WERI-Rb-1 (cell line): ENCODE measurements at regions not wholly inside any gene's neighbourhood (a gene's known extent, or its start where the extent isn't known, plus 50 kb on each side); places are given as distances from the start of the nearest gene placed in this dataset.

Experiments
- DNase-seq: peaks from one replicate; pipeline ENCODE4 v3.0.0-alpha.2; 2020
- H3K27ac ChIP-seq: fragments of 250-450 bp; sonication (Bioruptor Pico); 2 replicates; pipeline ENCODE4 v1.5.1; 2020; ENCODE audit warnings: mild to moderate bottlenecking, moderate library complexity
- H3K27me3 ChIP-seq: fragments of 250-450 bp; sonication (Bioruptor Pico); 2 replicates; pipeline ENCODE4 v1.5.1; 2021; ENCODE audit warnings: mild to moderate bottlenecking, low read depth, moderate library complexity; ENCODE audit not compliant: insufficient read depth, severe bottlenecking
- H3K36me3 ChIP-seq: fragments of 250-450 bp; sonication (Bioruptor Pico); 2 replicates; pipeline ENCODE4 v1.5.1; 2020; ENCODE audit warnings: mild to moderate bottlenecking, moderate library complexity
- H3K4me3 ChIP-seq: 2 replicates; pipeline ENCODE4 v1.5.1; 2011; ENCODE audit warnings: low read depth, mild to moderate bottlenecking, control low read depth, low read length
- H3K9me3 ChIP-seq: fragments of 250-450 bp; sonication (Bioruptor Pico); 2 replicates; pipeline ENCODE4 v1.5.1; 2021; ENCODE audit warnings: mild to moderate bottlenecking, moderate library complexity; ENCODE audit not compliant: severe bottlenecking
- CTCF ChIP-seq: IDR thresholded peaks from 2 replicates; pipeline ENCODE4 v1.5.1; 2011; ENCODE audit warnings: low read depth, mild to moderate bottlenecking, control low read depth, inconsistent platforms, low read length

GRCh38 chr17:77826132-77826873 is 132.2 kb upstream of the TNRC6C start:
- Histone ChIP-seq H3K36me3 (no peaks in the 10 kb centered on the region), H3K9me3 (no peaks in the 10 kb centered on the region), H3K27me3 (no peaks in the 10 kb centered on the region), H3K27ac (no peak overlapping the region), H3K4me3 (no peak overlapping the region)
- DNase-seq = no peak
- no peak for TF ChIP-seq CTCF

- Histone ChIP-seq H3K9me3 (no peaks in the 10 kb centered on the region), H3K36me3 (no peaks in the 10 kb centered on the region), H3K27ac (no peak overlapping the region), H3K27me3 (no peaks in the 10 kb centered on the region), H3K4me3 (no peak overlapping the region)
- TF ChIP-seq CTCF = no peak
- DNase-seq = no peak
Measured at GRCh38 chr17:77827039-77827438, 131.5 kb upstream of the TNRC6C start.

GRCh38 chr17:77827511-77827910 is 131.0 kb upstream of the TNRC6C start:
- Histone ChIP-seq H3K36me3 (no peaks in the 10 kb centered on the region), H3K9me3 (no peaks in the 10 kb centered on the region), H3K27me3 (no peaks in the 10 kb centered on the region), H3K27ac (no peak overlapping the region), H3K4me3 (no peak overlapping the region)
- TF ChIP-seq CTCF = no peak
- no peak for DNase-seq

GRCh38 chr17:77828749-77829539 is 129.6 kb upstream of the TNRC6C start:
- DNase-seq = no peak
- Histone ChIP-seq H3K27me3 (no peaks in the 10 kb centered on the region), H3K4me3 (no peak overlapping the region), H3K9me3 (no peaks in the 10 kb centered on the region), H3K27ac (peak overlapping the region; percentile 34; the same call in 1 of the 2 replicates), H3K36me3 (no peaks in the 10 kb centered on the region)
- no peak for TF ChIP-seq CTCF

- no peaks in the 10 kb centered on the region for H3K9me3 ChIP-seq
- H3K27ac ChIP-seq = peak overlapping the region; percentile 34
- TF ChIP-seq CTCF = no peak
- no peaks in the 10 kb centered on the region for H3K27me3 ChIP-seq
- peak; percentile 54 for DNase-seq
- H3K36me3 ChIP-seq = no peaks in the 10 kb centered on the region
- H3K4me3 ChIP-seq = no peak overlapping the region
Measured at GRCh38 chr17:77829843-77830799, 128.4 kb upstream of the TNRC6C start.
